NOMO-1 treated with DMSO at 0.1 percent for 48 hours (cell line): ENCODE measurements at regions not wholly inside any gene's neighbourhood (a gene's known extent, or its start where the extent isn't known, plus 50 kb on each side); places are given as distances from the start of the nearest gene placed in this dataset.

Source experiments
- DNase-seq: peaks from one replicate; lab custom pipeline; 2025; ENCODE audit not compliant: unreplicated experiment; lab: John Stamatoyannopoulos, UW

DNA sequence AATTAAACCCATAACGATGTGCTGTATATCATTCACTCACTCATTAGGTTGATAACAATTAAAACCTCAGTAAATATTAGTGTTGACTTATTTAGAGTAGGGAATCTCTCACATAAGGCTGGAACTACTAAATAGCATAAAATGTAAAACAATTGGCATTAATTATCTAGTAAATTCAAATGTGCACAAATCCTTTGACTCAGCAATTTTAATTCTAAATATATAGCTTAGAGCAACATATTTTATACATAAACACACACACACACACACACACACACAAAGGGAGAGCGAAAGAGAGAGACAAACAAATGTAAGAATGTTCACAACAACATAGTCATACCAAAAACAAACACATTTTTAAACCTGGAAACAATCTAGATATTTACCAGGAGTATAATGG, 443.1 kb upstream of the KCNH7 start:
- no peak for DNase-seq

DNA sequence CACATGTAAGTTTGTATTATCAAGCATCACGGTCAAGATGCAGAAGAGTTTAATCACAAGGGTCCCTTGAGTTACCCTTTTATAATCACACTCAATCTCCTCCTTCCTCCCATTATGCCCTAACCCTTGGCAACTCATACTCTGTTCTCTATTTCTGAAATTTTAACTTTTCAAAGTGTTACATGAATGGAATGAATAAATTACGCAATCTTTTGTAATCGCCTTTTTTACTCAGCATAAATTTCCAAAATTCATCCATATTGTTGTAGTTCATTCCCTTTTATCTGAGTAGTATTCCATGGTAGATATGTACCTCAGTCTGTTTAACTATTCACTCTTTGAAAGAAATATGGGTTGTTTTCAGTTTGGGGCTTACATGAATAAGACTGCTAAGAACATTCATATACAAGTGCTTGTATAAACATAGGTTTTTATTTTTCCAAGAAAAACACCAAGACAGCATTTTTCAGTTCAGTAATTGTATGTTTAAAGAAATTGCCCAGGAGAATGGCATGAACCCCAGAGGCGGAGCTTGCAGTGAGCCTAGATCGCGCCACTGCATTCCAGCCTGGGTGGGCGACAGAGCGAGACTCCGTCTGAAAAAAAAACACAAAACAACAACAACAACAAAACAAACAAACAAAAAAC, 430.9 kb upstream of the KCNH7 start:
- no peak for DNase-seq

DNA sequence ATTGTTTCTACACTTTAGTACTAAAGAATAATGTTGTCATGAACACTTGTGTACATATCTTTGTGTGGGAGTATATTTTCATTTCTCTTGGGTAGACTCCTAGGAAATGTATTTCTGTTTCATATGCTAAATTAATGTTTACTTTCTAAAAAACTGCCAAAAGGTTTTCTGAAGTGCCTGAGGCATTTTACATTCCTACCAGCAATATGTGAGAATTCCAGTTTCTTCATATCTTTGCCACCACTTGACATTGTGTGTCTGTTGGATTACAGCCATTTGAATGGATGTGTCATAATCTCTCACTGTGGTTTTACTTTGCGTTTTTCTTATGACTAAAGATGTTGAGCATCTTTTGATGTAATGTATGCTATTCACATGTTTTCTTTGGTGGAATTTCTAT, 428.2 kb upstream of the KCNH7 start:
- no peak for DNase-seq

DNA sequence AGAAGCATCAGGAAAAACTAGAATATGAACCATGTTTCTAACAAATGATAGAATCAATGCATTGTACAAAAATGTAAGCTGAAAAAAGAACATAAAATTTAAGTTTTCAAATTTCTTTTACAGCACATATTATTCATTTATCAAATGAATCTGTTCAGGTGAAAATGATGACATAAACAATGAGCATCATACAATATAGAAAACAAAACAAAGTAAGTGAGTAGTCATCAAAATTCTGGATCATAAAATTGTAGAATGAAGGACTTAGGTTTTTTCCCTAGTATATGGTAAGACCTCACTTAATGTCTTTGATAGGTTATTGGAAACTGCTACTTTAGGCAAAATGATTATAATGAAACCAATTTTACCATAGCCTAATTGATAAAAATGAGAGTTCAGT, 427.0 kb upstream of the KCNH7 start:
- no peak for DNase-seq

DNA sequence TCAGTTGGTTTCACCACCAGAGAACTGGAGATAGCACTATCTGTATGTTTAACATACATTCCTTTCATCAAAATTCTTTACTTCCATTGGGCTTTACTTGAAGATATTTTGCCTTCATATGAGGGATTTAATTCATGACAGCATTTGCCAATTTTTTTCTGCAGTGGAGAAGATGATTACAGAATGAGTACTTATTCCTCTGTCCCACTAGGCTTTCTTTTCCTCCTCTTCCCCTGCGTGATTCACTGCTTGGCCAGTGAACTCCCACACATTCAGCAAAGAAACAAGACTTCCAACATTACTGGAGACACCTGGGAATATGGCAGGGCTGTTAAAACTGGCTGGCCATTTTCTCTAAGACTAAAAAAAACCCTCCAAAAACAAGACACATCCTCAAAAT, 425.8 kb upstream of the KCNH7 start:
- no peak for DNase-seq

DNA sequence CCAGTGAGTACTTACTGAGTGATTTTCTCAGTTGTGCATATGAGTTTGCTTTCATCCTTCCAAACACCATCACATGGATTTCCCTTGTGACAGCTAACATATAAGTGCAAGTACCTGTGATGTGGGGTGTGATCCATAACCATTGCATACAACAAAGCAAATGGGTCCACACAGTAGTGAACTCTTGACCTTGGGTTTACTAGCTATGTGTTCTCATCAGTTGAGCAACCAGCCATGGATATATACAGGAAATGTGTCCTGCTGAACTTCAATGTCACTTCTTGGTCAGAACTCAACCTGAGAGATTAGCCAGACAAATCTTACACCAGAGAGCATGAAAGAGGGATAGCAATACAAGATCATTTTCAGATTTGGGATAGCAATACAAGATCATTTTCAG, 420.9 kb upstream of the KCNH7 start:
- no peak for DNase-seq

DNA sequence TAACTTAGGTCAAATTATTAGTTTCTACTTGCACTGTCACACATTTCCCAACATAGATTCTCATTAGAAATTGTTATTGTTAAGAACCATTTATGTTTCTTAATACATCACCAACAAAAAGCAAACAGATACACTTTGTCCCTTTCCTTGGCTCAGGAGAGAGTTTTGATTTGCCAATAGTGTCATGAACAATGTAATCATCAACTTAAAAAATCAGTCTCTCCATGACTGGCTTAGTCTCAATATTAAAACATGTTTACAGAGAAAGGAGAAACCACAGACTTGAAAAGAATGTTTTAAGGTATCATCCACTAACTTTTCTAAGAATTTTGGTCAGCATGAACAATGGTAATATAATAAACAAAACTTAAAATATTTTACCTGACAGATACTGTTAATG, 416.5 kb upstream of the KCNH7 start:
- no peak for DNase-seq

DNA sequence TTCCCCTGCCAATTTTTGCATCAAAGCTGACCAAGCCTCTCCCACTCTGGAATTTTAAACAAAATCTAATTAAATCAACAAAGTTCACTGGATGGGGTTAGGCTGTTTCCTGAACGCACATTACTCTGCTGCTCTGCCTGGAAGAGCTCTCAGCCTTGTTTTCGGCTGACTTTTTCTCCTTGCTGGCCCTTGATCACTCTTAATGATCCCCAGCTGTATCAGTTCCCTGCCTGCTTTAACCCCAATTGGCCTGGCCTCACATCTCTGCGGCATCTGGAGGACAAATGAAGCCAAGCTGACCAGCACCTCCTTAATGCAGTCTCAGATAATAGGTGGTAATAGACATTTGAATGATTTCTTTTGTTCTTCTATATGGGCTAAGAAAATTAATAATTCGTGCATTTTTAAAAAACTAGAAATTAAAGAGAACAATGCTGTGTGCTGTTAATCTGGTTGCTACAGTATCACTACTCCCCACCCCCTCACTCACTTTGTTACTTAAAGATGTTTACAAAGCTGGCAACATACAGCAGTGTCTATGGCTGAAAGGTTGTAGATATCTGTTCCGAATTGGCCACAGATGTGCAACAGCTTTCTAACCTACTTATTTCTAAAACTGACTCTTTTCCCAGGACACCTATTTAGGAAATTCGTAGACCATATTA, 415.2 kb upstream of the KCNH7 start:
- no peak for DNase-seq

DNA sequence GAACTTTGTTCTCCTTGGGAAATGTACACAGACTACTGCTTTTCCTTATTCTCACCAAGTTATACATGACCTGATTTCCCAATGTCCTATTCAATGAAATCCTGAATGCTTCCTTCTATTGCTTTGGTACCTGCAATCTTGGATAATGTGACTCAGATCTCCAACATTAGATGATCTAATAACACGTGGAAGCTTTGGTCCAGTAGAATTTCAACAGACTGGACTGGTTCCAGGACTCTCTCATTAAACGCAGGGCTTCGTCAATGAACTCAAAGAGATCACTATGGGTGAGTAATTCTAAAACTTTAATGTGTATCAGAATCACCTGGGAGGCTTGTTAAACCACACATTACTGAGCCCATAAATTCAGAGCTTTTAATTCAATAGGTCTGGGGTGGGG, 413.6 kb upstream of the KCNH7 start:
- no peak for DNase-seq

DNA sequence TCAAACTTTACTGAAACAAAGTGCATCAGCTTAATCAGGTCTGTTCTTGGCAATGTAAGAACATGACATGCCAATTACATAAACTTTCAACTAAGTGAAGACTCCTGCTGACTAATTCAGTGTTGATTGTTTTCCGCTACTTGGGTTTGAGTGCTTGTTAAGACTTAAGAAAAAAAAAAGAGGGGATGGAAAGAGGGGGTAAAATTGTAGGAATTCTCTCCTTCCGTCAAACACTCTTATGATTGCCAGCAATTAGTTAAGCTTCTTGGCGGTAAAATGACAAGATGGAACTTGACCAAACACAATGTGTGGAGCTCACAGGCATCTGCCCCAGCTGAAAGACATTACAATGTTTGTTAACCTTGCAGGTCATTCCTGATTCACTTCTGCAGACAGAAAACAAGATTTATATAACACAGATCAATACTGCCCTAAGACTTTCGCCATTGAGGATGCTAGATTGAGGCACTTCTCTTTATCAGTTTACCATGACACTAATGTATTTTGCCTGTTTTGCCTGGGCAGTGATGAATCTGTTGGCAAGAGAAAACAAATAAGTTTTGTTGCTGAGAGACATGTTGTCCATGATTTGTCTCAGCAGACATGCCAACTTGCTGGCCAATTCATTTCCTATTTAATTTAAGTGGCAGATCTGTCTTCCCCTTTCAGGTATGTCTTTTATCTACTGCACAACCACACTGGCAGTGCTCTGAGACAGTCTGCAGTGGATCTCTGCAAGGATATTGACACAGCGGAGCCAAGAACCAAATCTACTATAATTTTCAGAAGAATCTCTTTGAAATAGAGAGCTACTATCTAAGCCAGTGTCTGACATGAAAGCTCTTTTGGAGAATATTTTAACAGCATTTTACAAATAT, 410.0 kb upstream of the KCNH7 start:
- no peak for DNase-seq

DNA sequence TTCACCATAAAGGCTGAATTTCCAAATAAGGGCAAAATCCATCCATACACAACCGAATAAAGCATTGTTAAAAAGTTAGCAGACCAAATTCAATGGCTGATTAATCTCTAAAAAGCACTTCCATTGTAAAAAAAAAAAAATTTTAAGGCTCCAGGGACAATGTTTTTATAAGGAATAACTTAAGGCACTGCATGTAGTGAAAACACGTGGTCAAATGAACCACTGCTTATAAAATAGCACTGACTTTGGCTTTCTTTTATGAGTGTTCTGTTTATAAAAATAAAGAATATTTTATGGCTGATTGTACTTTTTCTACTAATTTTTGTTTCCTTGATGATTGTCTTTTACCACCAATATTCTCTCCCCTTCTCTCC, 409.3 kb upstream of the KCNH7 start:
- DNase-seq: no peak

DNA sequence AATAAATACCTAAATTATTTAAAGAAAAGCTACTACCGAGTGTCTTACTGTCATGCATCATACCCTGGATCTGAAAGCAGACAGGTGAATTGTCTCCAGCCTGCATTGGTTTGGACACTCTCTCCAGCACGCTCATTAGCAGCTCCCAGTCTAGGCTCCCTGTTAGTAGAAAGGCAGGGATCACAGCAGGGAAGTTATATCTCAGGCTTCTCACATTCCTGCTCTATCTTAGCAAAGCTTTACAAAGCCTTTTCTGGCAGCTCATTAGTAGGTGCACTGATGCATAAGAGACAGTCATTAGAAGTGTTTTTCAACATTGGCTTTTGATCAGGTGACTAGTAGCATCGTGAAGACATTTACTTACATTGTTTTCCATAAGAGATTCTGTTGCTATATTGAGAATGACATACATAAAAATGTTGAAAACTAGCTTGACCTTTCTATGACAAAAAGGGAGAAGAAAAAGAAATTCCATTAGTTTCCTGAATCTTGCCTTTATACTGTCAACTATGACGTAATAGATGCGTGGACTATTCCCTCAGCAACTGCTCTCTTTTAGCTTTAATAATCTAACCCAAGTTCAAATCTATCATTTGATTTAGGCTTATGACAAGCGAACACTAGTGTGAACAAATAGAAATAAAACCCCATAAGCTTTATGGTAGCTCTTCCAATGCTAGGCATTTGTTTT, 408.7 kb upstream of the KCNH7 start:
- no peak for DNase-seq

DNA sequence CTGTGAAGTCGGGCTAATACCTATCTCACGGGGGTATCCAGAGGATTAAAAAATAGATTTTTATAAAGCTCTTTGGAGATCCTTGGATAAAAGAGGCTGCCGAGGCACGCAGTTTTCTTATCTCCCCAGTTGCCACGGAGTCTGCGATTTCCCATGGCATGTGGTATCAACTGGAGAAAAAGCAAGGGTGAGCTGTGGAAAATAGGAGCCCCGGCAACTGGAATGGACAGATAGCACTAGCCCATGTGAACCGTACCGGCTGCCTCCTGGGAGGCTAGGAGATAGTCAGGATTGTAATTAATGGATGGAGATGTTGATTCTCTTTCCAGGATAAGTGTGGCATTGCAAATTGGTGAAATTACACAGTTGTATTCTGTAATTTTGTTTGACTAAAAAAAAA, 407.6 kb upstream of the KCNH7 start:
- no peak for DNase-seq

DNA sequence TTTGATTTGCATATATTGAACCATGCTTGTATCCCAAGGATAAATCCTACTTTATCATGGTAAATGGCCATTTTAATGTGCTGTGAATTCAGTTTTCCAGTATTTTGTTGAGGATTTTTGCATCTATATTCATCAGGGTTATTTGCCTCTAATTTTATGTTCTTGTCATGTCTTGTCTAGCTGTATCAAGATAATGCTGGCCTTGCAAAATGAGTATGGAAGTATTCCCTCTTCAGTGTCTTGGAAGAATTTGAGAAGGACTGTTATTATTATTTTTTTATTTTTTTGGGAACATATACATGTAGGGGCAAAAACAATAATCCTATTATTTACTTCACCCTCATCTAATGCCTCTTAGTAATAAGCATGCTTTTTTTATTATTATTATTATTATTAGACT, 398.0 kb upstream of the KCNH7 start:
- DNase-seq: no peak

DNA sequence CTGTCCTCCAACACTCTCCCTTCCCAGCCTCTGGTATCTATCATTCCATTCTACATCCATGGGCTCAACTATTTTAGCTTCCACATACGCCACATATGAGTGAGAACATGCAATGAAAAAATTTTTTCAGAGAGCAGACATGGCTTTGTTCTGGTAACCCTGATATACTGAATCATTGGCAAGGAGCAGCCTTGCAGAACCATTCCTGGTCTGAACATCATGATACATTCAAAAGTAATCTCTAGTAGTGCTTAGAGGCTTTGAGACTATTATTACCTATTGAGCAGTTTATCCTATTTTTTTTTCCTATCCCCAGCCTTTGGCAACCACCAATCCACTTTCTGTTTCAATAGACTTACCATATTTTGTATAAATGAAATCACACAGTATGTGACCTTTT, 393.1 kb upstream of the KCNH7 start:
- no peak for DNase-seq

DNA sequence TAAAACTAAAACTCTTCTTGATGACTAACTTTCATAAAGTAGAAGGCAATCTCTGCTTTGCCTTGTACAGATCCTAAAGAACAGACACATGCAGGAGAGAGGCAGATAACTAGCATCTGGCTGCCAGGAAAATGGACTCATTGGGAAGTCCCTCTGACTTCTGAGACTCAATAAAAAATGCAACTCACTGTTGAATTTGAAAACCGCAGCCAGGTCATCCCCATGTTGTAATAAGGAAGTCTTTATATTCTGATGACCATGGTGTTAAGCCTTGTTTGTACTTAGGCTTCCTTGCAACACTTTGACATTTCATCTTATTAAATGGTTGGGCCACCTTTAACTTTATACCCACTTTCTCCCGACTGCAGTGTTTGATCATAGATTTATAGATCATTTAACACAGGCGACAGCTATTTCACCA, 375.1 kb upstream of the KCNH7 start:
- peak; percentile 47 for DNase-seq

DNA sequence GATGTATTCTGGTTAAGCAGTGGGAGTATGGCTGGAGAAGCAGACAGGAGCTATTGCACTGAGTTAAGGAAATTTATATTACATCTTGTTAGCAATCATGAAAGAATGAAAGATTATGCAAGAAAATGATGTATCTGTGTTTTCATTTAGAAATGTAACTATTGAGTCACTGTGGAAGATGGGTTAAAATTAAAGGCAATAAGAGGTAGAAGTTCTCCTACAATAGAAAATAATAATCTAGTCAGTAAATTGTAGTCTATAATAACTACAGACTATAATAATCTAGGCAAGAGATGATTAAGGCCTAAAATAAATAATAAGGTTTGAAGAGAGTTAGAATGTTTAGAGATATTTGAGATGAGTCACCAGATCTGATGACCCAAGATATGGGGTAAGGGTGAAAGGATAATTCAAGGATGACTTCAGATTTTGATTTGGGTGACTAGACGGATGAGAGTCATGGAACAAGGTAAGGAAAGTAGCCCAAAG, 371.9 kb upstream of the KCNH7 start:
- DNase-seq: no peak

DNA sequence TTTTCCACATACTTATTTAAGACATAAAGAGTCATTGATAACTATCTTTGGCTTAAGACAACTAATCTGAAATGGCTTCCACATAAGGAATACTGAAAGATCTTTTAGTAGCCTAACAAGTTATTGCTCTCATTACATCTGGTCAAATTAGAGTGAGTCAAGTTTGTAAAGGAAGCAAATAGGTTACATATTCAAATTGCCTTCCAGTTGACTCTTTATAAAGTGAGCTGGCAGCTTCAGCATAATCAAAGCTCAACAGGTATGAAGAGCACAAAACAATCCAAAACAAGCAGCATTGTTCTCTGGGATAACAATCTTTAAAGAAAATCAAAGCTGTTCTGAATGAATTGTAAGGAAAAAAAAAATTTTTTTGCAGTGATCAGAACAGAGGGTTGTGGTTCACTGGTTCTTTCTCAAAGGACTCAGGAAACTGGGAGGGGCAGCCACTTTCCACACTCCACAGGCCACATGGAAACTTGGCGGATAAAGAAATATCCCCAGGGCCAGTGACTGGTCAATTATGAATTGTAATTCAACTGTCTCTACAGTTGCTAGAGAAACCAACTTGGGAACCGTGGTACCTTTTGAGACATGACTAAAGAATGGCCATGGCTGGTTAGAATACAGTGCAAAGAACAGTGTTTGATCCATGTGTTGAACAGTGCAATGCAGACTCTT, 369.3 kb upstream of the KCNH7 start:
- DNase-seq: no peak

DNA sequence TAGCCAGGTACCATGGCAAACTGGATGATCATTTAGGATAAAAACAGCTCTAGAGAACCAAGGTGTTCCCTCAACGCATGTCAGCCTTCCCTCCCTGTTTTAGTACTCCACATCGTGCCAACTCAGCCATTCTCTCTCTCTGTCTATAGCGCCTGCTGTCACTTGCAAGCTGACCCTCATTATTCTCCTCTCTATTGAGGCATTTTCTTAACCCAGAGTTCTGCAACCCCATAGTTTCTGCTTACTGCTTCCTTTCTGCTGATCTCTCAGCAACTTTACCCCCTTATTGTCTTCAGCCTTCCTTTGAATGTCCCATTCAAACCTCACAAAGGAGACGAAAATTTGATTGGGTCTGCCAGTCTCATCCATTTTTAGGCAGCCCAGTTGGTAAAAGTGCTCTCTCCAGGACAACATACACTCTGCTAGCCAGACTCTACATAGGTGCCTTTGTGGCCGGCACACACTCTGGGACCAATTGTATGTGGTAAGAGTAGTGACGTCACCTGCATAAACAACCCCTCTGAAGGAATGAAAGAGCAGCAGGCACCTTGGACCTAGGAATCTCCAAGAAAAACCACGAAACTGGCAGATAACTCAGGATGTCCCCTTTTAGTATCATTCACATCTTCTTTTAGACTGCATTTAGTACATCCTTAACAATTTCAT, 367.2 kb upstream of the KCNH7 start:
- DNase-seq: no peak

DNA sequence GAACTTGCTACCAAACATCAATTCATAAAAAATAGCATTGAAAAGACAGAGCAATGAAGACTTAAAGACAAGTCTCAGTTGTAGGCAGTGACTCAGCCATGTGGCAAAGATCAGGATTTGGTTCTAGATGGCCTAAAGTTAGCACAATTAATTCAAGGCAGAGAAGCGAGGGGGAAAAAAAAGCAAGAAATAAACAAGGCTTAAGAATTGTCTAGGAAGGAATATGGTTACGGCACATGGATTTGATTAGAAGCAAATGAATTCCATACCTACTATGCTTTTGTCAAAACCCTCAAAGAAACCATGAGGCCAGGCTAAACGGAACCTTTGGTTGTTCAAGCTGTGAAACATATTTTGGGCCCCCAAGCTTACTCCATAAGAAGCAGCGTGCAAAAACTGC, 362.2 kb upstream of the KCNH7 start:
- DNase-seq: no peak
